ENCODE measurements at regions not wholly inside any gene's neighbourhood (a gene's known extent, or its start where the extent isn't known, plus 50 kb on each side); places are given as distances from the start of the nearest gene placed in this dataset.

GRCh38 chr22:22976033-22976922 lies 88.7 kb downstream of the IGLL5 start:
- TF ChIP-seq POLR2AphosphoS5 (IDR thresholded peaks at IDR 0.05) (no peak), CTCF (IDR thresholded peaks at IDR 0.05) (no peak), POLR2A (IDR thresholded peaks at IDR 0.05) (no peak)
